ENCODE measurements at regions not wholly inside any gene's neighbourhood (a gene's known extent, or its start where the extent isn't known, plus 50 kb on each side); places are given as distances from the start of the nearest gene placed in this dataset.

DNA sequence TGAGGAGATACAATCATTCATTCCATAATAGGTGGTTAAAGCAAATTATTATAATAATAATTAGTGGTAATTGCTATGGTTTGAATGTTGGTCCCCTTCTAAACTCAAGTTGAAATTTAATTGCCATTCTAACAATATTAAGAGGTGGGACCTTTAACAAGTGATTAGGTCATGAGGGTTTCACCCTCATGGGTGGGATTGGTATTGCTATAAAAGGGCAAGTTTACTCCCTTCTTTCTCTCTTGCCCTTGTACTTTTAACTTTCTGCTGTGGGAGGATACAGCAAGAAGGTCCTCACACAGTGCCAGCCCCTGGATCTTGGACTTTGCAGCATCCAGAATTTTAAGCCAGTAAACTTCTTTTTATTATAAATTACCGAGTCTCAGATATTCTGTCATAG, 101.9 kb upstream of the PARP8 start:
- TF ChIP-seq CTCF (conservative IDR thresholded peaks at IDR 0.05; ENCODE audit: low read depth, low read length): no peak
- TF ChIP-seq EZH2 (IDR thresholded peaks at IDR 0.05; ENCODE audit: low read length, unreplicated experiment): no peak
- no peak for TF ChIP-seq EZH2phosphoT487 (IDR thresholded peaks at IDR 0.05; ENCODE audit: borderline replicate concordance, low read length)

Measured in PC-3 (cell line).